Activated B cell treated with CpG ODN at 0.5 μM for 24 hours (primary cell): ENCODE measurements at regions not wholly inside any gene's neighbourhood (a gene's known extent, or its start where the extent isn't known, plus 50 kb on each side); places are given as distances from the start of the nearest gene placed in this dataset.

Source experiments
- ATAC-seq: fragments of 200-7000 bp; cut with Tn5 transposase; one replicate; pipeline ENCODE4 v1.10.0; 2021; ENCODE audit warnings: low read depth, mild to moderate bottlenecking, moderate library complexity
- CTCF ChIA-PET: fragments of 350-600 bp; sonication (Branson Sonifier 250); formaldehyde crosslinking; loops from one replicate; lab custom pipeline; 2021; ENCODE audit warnings: antibody characterized with exemption; lab: Charles Lee
- POLR2A ChIA-PET: fragments of 350-600 bp; sonication (Branson Sonifier 250); formaldehyde crosslinking; loops from one replicate; lab custom pipeline; 2021; ENCODE audit warnings: antibody characterized with exemption; lab: Charles Lee
- DNase-seq: peaks from one replicate; pipeline ENCODE4 v3.0.0; 2022
- H3K27ac Mint-ChIP-seq: one replicate; pipeline ENCODE4 v1.8.0; 2020; ENCODE audit warnings: mixed read lengths
- H3K27me3 Mint-ChIP-seq: one replicate; pipeline ENCODE4 v1.8.0; 2021; ENCODE audit warnings: mixed read lengths
- H3K36me3 Mint-ChIP-seq: one replicate; pipeline ENCODE4 v1.8.0; 2021; ENCODE audit warnings: low read depth, mixed read lengths
- H3K4me1 Mint-ChIP-seq: one replicate; pipeline ENCODE4 v1.8.0; 2021; ENCODE audit warnings: mixed read lengths
- H3K4me3 Mint-ChIP-seq: one replicate; pipeline ENCODE4 v1.8.0; 2020; ENCODE audit warnings: mild to moderate bottlenecking, mixed read lengths
- H3K9me3 Mint-ChIP-seq: one replicate; pipeline ENCODE4 v1.8.0; 2020; ENCODE audit warnings: mixed read lengths
- intact Hi-C: fragments of 100-400 bp; cut with micrococcal nuclease; formaldehyde crosslinking; loops from one replicate; pipeline ENCODE4 v1.15.1; 2024
- TF ChIP-seq, protein P1 (sequence below): fragments of 200-600 bp; IDR thresholded peaks from one replicate; pipeline ENCODE4 v1.8.0; 2022; ENCODE audit warnings: antibody characterized with exemption, mild to moderate bottlenecking

- POLR2A ChIA-PET: no interaction called here
- CTCF ChIA-PET: no interaction called here
- no peak for ATAC-seq
- Mint-ChIP-seq H3K27ac (no peak overlapping the region), H3K9me3 (peaks cover 2% of the 10 kb centered on the region), H3K4me1 (no peaks in the 10 kb centered on the region), H3K36me3 (no peaks in the 10 kb centered on the region), H3K27me3 (no peaks in the 10 kb centered on the region), H3K4me3 (no peak overlapping the region)
- intact Hi-C loops: no loop called here
- DNase-seq: no peak
- TF ChIP-seq, protein P1, sequence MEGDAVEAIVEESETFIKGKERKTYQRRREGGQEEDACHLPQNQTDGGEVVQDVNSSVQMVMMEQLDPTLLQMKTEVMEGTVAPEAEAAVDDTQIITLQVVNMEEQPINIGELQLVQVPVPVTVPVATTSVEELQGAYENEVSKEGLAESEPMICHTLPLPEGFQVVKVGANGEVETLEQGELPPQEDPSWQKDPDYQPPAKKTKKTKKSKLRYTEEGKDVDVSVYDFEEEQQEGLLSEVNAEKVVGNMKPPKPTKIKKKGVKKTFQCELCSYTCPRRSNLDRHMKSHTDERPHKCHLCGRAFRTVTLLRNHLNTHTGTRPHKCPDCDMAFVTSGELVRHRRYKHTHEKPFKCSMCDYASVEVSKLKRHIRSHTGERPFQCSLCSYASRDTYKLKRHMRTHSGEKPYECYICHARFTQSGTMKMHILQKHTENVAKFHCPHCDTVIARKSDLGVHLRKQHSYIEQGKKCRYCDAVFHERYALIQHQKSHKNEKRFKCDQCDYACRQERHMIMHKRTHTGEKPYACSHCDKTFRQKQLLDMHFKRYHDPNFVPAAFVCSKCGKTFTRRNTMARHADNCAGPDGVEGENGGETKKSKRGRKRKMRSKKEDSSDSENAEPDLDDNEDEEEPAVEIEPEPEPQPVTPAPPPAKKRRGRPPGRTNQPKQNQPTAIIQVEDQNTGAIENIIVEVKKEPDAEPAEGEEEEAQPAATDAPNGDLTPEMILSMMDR: no peak
Observed at GRCh38 chr6:94639564-94639963, 937.8 kb upstream of the MANEA start.

DNA sequence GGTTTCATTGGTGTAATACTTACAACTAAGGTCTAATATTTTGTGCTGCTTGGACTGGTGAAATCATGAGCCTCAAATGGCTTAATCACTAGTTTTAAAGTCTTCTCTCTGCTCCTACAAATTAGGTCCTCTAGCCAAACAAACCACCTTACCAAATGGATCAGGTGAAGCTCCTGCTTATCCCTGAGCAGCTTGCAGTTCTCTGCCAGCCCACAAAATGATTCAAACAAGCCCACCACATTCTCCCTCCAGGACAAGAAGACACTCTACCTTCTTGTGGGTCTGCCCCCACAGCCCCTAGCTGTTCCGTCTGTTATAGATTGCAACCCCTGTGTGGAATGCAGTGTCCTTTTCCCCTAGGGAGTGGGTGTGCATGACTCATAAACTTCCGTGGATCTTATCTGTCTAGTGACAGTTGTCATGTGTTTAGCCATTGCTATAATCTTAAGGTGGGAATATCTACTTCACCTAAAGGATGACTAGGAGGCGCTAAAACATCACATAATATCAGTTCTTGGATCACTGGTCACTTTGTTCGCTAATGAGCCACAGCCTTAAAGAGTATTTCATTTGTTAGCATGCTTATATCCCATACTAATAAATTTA is 940.5 kb upstream of the MANEA start:
- H3K27ac Mint-ChIP-seq: no peak overlapping the region
- no peaks in the 10 kb centered on the region for H3K27me3 Mint-ChIP-seq
- TF ChIP-seq, protein P1: no peak

GRCh38 chr6:94623586-94623985 is 953.7 kb upstream of the MANEA start:
- Mint-ChIP-seq H3K27ac (no peak overlapping the region), H3K4me3 (no peak overlapping the region), H3K36me3 (no peaks in the 10 kb centered on the region), H3K27me3 (no peaks in the 10 kb centered on the region), H3K4me1 (no peaks in the 10 kb centered on the region), H3K9me3 (peaks cover 5% of the 10 kb centered on the region)
- TF ChIP-seq, protein P1: no peak
- POLR2A ChIA-PET: no interaction called here
- CTCF ChIA-PET: no interaction called here
- intact Hi-C loops: no loop called here
- no peak for ATAC-seq
- no peak for DNase-seq

More for the DNA sequence above, 940.5 kb upstream of the MANEA start:
- intact Hi-C loops: no loop called here
- H3K4me3 Mint-ChIP-seq: no peak overlapping the region
- peaks cover 2% of the 10 kb centered on the region for H3K9me3 Mint-ChIP-seq
- DNase-seq (no peak), ATAC-seq (no peak)
- CTCF ChIA-PET: no interaction called here
- no peaks in the 10 kb centered on the region for H3K4me1 Mint-ChIP-seq
- no peaks in the 10 kb centered on the region for H3K36me3 Mint-ChIP-seq
- POLR2A ChIA-PET: no interaction called here

- H3K4me1 Mint-ChIP-seq: no peaks in the 10 kb centered on the region
- no peak overlapping the region for H3K4me3 Mint-ChIP-seq
- TF ChIP-seq, protein P1: no peak
- no peaks in the 10 kb centered on the region for H3K27me3 Mint-ChIP-seq
- H3K27ac Mint-ChIP-seq: no peak overlapping the region
- POLR2A ChIA-PET: no interaction called here
- H3K9me3 Mint-ChIP-seq: peaks cover 5% of the 10 kb centered on the region
- DNase-seq (no peak), ATAC-seq (no peak)
- CTCF ChIA-PET: no interaction called here
- intact Hi-C loops: no loop called here
- H3K36me3 Mint-ChIP-seq: no peaks in the 10 kb centered on the region
Observed at GRCh38 chr6:94622783-94623182, 954.6 kb upstream of the MANEA start.

DNA sequence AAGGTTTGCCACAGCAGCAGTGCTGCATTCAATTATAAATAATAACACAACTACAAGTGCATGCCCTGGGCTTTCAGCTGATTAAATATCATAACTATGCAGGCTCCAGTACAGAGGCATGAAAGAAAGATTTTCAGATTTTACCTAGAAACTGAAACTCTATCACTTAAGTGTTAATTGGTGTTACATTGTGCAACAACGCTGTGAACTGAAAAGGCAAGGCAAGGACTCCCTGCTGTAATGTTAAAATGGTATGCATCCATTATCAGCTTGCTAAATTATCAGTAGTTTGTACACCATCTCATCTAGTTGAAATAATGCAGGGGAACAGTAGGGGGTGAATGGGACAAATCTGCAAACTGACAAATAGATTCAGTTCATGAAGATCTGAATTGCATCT is 976.7 kb upstream of the MANEA start:
- no peak for ATAC-seq
- ChIA-PET CTCF (no interaction called here), POLR2A (no interaction called here)
- Mint-ChIP-seq H3K36me3 (no peaks in the 10 kb centered on the region), H3K4me3 (no peak overlapping the region), H3K9me3 (peaks cover under 1% of the 10 kb centered on the region), H3K27ac (no peak overlapping the region), H3K4me1 (no peaks in the 10 kb centered on the region), H3K27me3 (no peaks in the 10 kb centered on the region)
- TF ChIP-seq, protein P1: no peak
- no peak for DNase-seq
- intact Hi-C loops: no loop called here
